ENCODE measurements at regions not wholly inside any gene's neighbourhood (a gene's known extent, or its start where the extent isn't known, plus 50 kb on each side); places are given as distances from the start of the nearest gene placed in this dataset.

DNA sequence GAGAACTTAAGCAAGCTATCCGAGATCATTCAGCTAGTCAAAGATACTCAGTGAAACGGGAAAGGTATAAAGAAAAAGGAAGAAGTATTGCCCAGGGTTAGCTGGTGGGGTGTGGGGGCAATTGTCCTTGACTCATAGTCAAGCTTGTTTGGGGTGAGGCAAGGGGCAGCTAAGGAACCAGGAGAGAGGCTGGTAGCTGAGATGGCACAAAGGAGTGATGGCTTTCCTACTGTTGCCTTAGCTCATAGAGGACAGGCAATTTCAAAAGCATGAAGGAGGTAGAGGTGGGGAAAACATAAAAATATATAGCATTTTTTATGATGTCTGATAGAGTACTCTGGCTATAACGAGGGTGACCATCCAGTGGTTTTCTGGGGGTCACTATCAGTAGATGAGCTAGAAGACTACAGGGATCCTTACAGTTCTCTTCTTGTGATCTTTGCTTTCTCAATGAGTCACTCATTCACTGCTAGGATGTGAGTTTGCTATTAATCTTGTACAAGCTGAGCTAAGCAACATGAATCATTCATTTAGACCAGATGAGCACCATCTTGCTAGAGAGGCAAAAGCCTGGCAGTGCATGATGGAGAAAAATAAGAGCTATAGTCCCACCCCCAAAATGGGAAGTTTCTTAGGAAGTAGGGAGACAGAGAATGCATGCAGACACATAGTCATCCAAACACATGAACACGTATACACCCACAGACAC, 207.1 kb upstream of the PFN2 start:
- Histone ChIP-seq H2BK20ac (ENCODE audit: low read depth, low read length) (0 out of 2 replicates have a peak overlapping the region, but pooled peaks have one; percentile 8), H3K79me1 (ENCODE audit: low read depth in 1 of 2, low read length in 2 of 2) (no peaks in the 10 kb centered on the region), H3K4ac (ENCODE audit: low read depth, low read length) (no peak overlapping the region), H3K36me3 (ENCODE audit: control insufficient read depth, insufficient read depth, low read length) (no peaks in the 10 kb centered on the region), H3K23ac (ENCODE audit: low read depth, low read length) (no peak overlapping the region), H3K27ac (ENCODE audit: insufficient read depth, low read length) (no peak overlapping the region), H4K5ac (ENCODE audit: low read depth, low read length) (no peak overlapping the region), H3K4me1 (ENCODE audit: control insufficient read depth, insufficient read depth, low read length) (peaks cover 2% of the 10 kb centered on the region), H3K9me1 (ENCODE audit: insufficient read depth, low read length) (no peaks in the 10 kb centered on the region; the same call in 1 of the 2 replicates), H3K4me3 (ENCODE audit: insufficient read depth, low read depth, low read length) (no peak overlapping the region), H3K27me3 (ENCODE audit: control insufficient read depth, insufficient read depth, low read length) (no peaks in the 10 kb centered on the region), H4K20me1 (ENCODE audit: insufficient read depth, low read length) (no peaks in the 10 kb centered on the region), H2BK15ac (ENCODE audit: low read depth, low read length) (no peak overlapping the region), H2AK9ac (replicated peaks; ENCODE audit: low read depth, low read length, poor library complexity) (no peak overlapping the region), H2AFZ (replicated peaks; ENCODE audit: low read length, poor library complexity) (peak overlapping the region; percentile 36), H2BK120ac (ENCODE audit: low read depth, low read length) (no peak overlapping the region), H4K91ac (ENCODE audit: insufficient read depth, low read depth, low read length) (no peak overlapping the region), H4K8ac (ENCODE audit: low read depth in 2 of 2, low read length in 2 of 2) (no peak overlapping the region; a peak in 1 of 4 replicates), H2BK5ac (ENCODE audit: low read depth, low read length, poor library complexity, severe bottlenecking) (peak overlapping the region; percentile 14), H3K9me3 (ENCODE audit: control insufficient read depth, insufficient read depth, low read length) (no peaks in the 10 kb centered on the region), H3K4me2 (ENCODE audit: low read depth, low read length) (no peak overlapping the region), H3K56ac (ENCODE audit: extremely low read depth, insufficient read depth, low read length) (no peak overlapping the region), H3K14ac (replicated peaks; ENCODE audit: low read depth, low read length) (no peak overlapping the region), H2AK5ac (ENCODE audit: low read depth, low read length) (no peak overlapping the region), H3K18ac (ENCODE audit: low read depth, low read length) (peak overlapping the region; percentile 25; the same call in 1 of the 2 replicates), H3K9ac (ENCODE audit: low read depth, low read length) (no peak overlapping the region)
- peak; percentile 54; the same call in 1 of the 2 replicates for TF ChIP-seq FOS (IDR thresholded peaks at IDR 0.05; ENCODE audit: low read depth, low read length)
- no peak for TF ChIP-seq RCOR1 (IDR thresholded peaks at IDR 0.05; ENCODE audit: insufficient replicate concordance, low read length)
- peak; percentile 72 for TF ChIP-seq MAFK (IDR thresholded peaks at IDR 0.05; ENCODE audit: low read depth, low read length)
- TF ChIP-seq POLR2A (IDR thresholded peaks at IDR 0.05; ENCODE audit: low read depth, low read length), result no peak
- peak; percentile 7; the same call in 1 of the 2 replicates for TF ChIP-seq RAD21 (IDR thresholded peaks at IDR 0.05; ENCODE audit: low read length)
- ATAC-seq (ENCODE audit: low read depth) (peak; percentile 70), DNase-seq (peak; percentile 84)
- no CpG with 5 or more reads among the region's 4 CpGs for WGBS, 2 experiments (ENCODE audit: extremely low coverage in 2 of 2, insufficient read length in 1 of 2)
- ChIA-PET CTCF (interaction anchor here (2.1 kb wide), 1 partner anchor 210 kb away, joined by 7 read pairs; no protein-coding TSS in a partner anchor), POLR2A (ENCODE audit: unreplicated experiment) (no interaction called here)
- intact Hi-C loops (cut with micrococcal nuclease) (no loop called here), in situ Hi-C loops (cut with MboI; ENCODE audit: low sequenced_read_pairs) (no loop called here), dilution Hi-C loops (cut with HindIII; ENCODE audit: low sequenced_read_pairs, unreplicated experiment) (no loop called here)
- no TSS peak for BruUV-seq (replicated peaks)

Measured in IMR-90 (cell line).